Coronary artery (tissue), 2 donors: ENCODE measurements at regions not wholly inside any gene's neighbourhood (a gene's known extent, or its start where the extent isn't known, plus 50 kb on each side); places are given as distances from the start of the nearest gene placed in this dataset.
A peak's percentile ranks its signal among the peaks of the same experiment; 100 is the strongest.

Experiments
- DNase-seq: peaks from one replicate; pipeline ENCODE4 v3.0.0-alpha.2; 2017; ENCODE audit warnings: low spot score
- H3K27ac ChIP-seq, 2 donors: fragments of 200-600 bp; sonication (generic); one replicate each; pipeline ENCODE4 v1.5.1; 2016 to 2019
- H3K4me3 ChIP-seq: fragments of 200-600 bp; sonication (generic); 2 replicates; pipeline ENCODE4 v1.5.1; 2016; ENCODE audit warnings: mild to moderate bottlenecking, moderate library complexity
- CTCF ChIP-seq: fragments of 200-600 bp; sonication (generic); IDR thresholded peaks from one replicate; pipeline ENCODE4 v1.5.1; 2019; ENCODE audit warnings: antibody characterized with exemption

GRCh38 chr2:149653831-149654445 is 66.4 kb upstream of the MMADHC start:
- DNase-seq, result no peak
- TF ChIP-seq CTCF, result no peak
- no peak overlapping the region for H3K4me3 ChIP-seq
- H3K27ac ChIP-seq, result no peak overlapping the region

GRCh38 chr2:149652926-149653325 is 65.4 kb upstream of the MMADHC start:
- Histone ChIP-seq H3K27ac (no peak overlapping the region), H3K4me3 (no peak overlapping the region)
- TF ChIP-seq CTCF, result no peak
- DNase-seq, result no peak

- no peak for DNase-seq
- no peak overlapping the region for H3K27ac ChIP-seq
- TF ChIP-seq CTCF, result no peak
- no peak overlapping the region for H3K4me3 ChIP-seq
These were observed 65.0 kb upstream of the MMADHC start for GRCh38 chr2:149652526-149652925.

GRCh38 chr2:149651229-149651628 is 63.7 kb upstream of the MMADHC start:
- no peak overlapping the region for H3K27ac ChIP-seq
- no peak overlapping the region for H3K4me3 ChIP-seq
- no peak for DNase-seq
- no peak for TF ChIP-seq CTCF

- no peak for TF ChIP-seq CTCF
These were observed 62.4 kb upstream of the MMADHC start for GRCh38 chr2:149650006-149650405.

GRCh38 chr2:149648282-149649030 is 60.9 kb upstream of the MMADHC start:
- no peak for TF ChIP-seq CTCF
- H3K4me3 ChIP-seq, result no peak overlapping the region
- peak; percentile 72 for DNase-seq
- peak overlapping the region in 1 of 2 donors; percentile 40 for H3K27ac ChIP-seq

More at GRCh38 chr2:149650006-149650405, 62.4 kb upstream of the MMADHC start:
- H3K27ac ChIP-seq, result peak overlapping the region in 1 of 2 donors; percentile 2
- H3K4me3 ChIP-seq, result no peak overlapping the region
- no peak for DNase-seq

GRCh38 chr2:149645391-149645790 is 57.8 kb upstream of the MMADHC start:
- Histone ChIP-seq H3K27ac (no peak overlapping the region), H3K4me3 (no peak overlapping the region)
- no peak for TF ChIP-seq CTCF
- no peak for DNase-seq
